ENCODE measurements at regions not wholly inside any gene's neighbourhood (a gene's known extent, or its start where the extent isn't known, plus 50 kb on each side); places are given as distances from the start of the nearest gene placed in this dataset.

GRCh38 chr1:87673748-87674147, 345.1 kb downstream of the LMO4 start:
- no peak for DNase-seq (ENCODE audit: extremely low spot score in 2 of 2)
- H3K27ac ChIP-seq: no peak overlapping the region
- no peaks in the 10 kb centered on the region for H3K4me1 ChIP-seq
- TF ChIP-seq POLR2A (IDR thresholded peaks at IDR 0.05) (no peak), POLR2AphosphoS5 (IDR thresholded peaks at IDR 0.05; ENCODE audit: insufficient read depth in 1 of 2, low read depth in 1 of 2) (no peak), CTCF (IDR thresholded peaks at IDR 0.05) (no peak)
- no peaks in the 10 kb centered on the region for H3K27me3 ChIP-seq
- no peaks in the 10 kb centered on the region for H3K36me3 ChIP-seq
- intact Hi-C loops (cut with DNase I): no loop called here
- no peak overlapping the region for H3K4me3 ChIP-seq
- H3K9me3 ChIP-seq: no peaks in the 10 kb centered on the region

- Histone ChIP-seq H3K4me1 (no peaks in the 10 kb centered on the region), H3K4me3 (no peak overlapping the region), H3K36me3 (no peaks in the 10 kb centered on the region), H3K9me3 (no peaks in the 10 kb centered on the region), H3K27ac (no peak overlapping the region), H3K27me3 (no peaks in the 10 kb centered on the region)
- no peak for DNase-seq (ENCODE audit: extremely low spot score in 2 of 2)
- intact Hi-C loops (cut with DNase I): no loop called here
- TF ChIP-seq POLR2AphosphoS5 (IDR thresholded peaks at IDR 0.05; ENCODE audit: insufficient read depth in 1 of 2, low read depth in 1 of 2) (no peak), POLR2A (IDR thresholded peaks at IDR 0.05) (no peak), CTCF (IDR thresholded peaks at IDR 0.05) (no peak)
Measured at GRCh38 chr1:87674791-87675190, 346.1 kb downstream of the LMO4 start.

- no peaks in the 10 kb centered on the region for H3K36me3 ChIP-seq
- no peaks in the 10 kb centered on the region for H3K9me3 ChIP-seq
- H3K27ac ChIP-seq: no peak overlapping the region
- DNase-seq (ENCODE audit: extremely low spot score in 2 of 2): no peak
- H3K27me3 ChIP-seq: no peaks in the 10 kb centered on the region
- H3K4me3 ChIP-seq: no peak overlapping the region
- H3K4me1 ChIP-seq: no peaks in the 10 kb centered on the region
- TF ChIP-seq POLR2A (IDR thresholded peaks at IDR 0.05) (no peak), POLR2AphosphoS5 (IDR thresholded peaks at IDR 0.05; ENCODE audit: insufficient read depth in 1 of 2, low read depth in 1 of 2) (no peak), CTCF (IDR thresholded peaks at IDR 0.05) (no peak)
- intact Hi-C loops (cut with DNase I): no loop called here
Measured at GRCh38 chr1:87678266-87678665, 349.6 kb downstream of the LMO4 start.

- Histone ChIP-seq H3K4me3 (no peak overlapping the region), H3K27ac (no peak overlapping the region), H3K4me1 (no peaks in the 10 kb centered on the region), H3K36me3 (no peaks in the 10 kb centered on the region), H3K27me3 (no peaks in the 10 kb centered on the region), H3K9me3 (no peaks in the 10 kb centered on the region)
- no peak for DNase-seq (ENCODE audit: extremely low spot score in 2 of 2)
- intact Hi-C loops (cut with DNase I): no loop called here
- TF ChIP-seq CTCF (IDR thresholded peaks at IDR 0.05): no peak
- no peak for TF ChIP-seq POLR2AphosphoS5 (IDR thresholded peaks at IDR 0.05; ENCODE audit: insufficient read depth in 1 of 2, low read depth in 1 of 2)
- no peak for TF ChIP-seq POLR2A (IDR thresholded peaks at IDR 0.05)
Measured at GRCh38 chr1:87682565-87682964, 353.9 kb downstream of the LMO4 start.

- DNase-seq (ENCODE audit: extremely low spot score in 2 of 2): no peak
- H3K27me3 ChIP-seq: no peaks in the 10 kb centered on the region
- intact Hi-C loops (cut with DNase I): no loop called here
- peak overlapping the region; percentile 43 to 48 for H3K4me3 ChIP-seq
- H3K27ac ChIP-seq: peak overlapping the region; percentile 54
- H3K9me3 ChIP-seq: no peaks in the 10 kb centered on the region
- TF ChIP-seq CTCF (IDR thresholded peaks at IDR 0.05): no peak
- no peak for TF ChIP-seq POLR2A (IDR thresholded peaks at IDR 0.05)
- no peak for TF ChIP-seq POLR2AphosphoS5 (IDR thresholded peaks at IDR 0.05; ENCODE audit: insufficient read depth in 1 of 2, low read depth in 1 of 2)
- H3K36me3 ChIP-seq: no peaks in the 10 kb centered on the region
- H3K4me1 ChIP-seq: no peaks in the 10 kb centered on the region
Measured at GRCh38 chr1:87683196-87683956, 354.7 kb downstream of the LMO4 start.
